ENCODE measurements at regions not wholly inside any gene's neighbourhood (a gene's known extent, or its start where the extent isn't known, plus 50 kb on each side); places are given as distances from the start of the nearest gene placed in this dataset.

- Histone ChIP-seq H3K9me3 (ENCODE audit: insufficient read depth, low read length) (no peaks in the 10 kb centered on the region), H4K20me1 (ENCODE audit: low read depth, low read length) (no peaks in the 10 kb centered on the region), H2AFZ (ENCODE audit: low read depth, low read length, severe bottlenecking) (no peak overlapping the region), H3K27me3 (ENCODE audit: low read length) (no peaks in the 10 kb centered on the region), H3K9ac (ENCODE audit: low read length) (no peak overlapping the region), H3K27ac (ENCODE audit: low read depth, low read length) (no peak overlapping the region), H3K4me3 (ENCODE audit: insufficient read depth, low read length, poor library complexity, severe bottlenecking) (no peak overlapping the region), H3K79me2 (ENCODE audit: insufficient read depth, low read length) (no peaks in the 10 kb centered on the region), H3K36me3 (ENCODE audit: low read length) (no peaks in the 10 kb centered on the region), H3F3A (ENCODE audit: insufficient read depth) (no peaks in the 10 kb centered on the region), H3K9me2 (replicated peaks; ENCODE audit: insufficient read depth, low read length) (no peaks in the 10 kb centered on the region), H3K4me2 (ENCODE audit: low read depth, low read length, poor library complexity, severe bottlenecking) (no peak overlapping the region)
- no peak for TF ChIP-seq CTCF (IDR thresholded peaks at IDR 0.05; ENCODE audit: insufficient read depth, low read length, poor library complexity, severe bottlenecking)
- TF ChIP-seq EZH2phosphoT487 (conservative IDR thresholded peaks at IDR 0.05; ENCODE audit: low read length) = no peak
Observed at GRCh38 chr21:27300770-27301169, 333.9 kb upstream of the ADAMTS5 start.

- Histone ChIP-seq H3K79me2 (ENCODE audit: insufficient read depth, low read length) (no peaks in the 10 kb centered on the region), H3K27me3 (ENCODE audit: low read length) (no peaks in the 10 kb centered on the region), H4K20me1 (ENCODE audit: low read depth, low read length) (no peaks in the 10 kb centered on the region), H3K4me2 (ENCODE audit: low read depth, low read length, poor library complexity, severe bottlenecking) (no peak overlapping the region), H3F3A (ENCODE audit: insufficient read depth) (no peaks in the 10 kb centered on the region), H3K4me3 (ENCODE audit: insufficient read depth, low read length, poor library complexity, severe bottlenecking) (no peak overlapping the region), H3K36me3 (ENCODE audit: low read length) (no peaks in the 10 kb centered on the region), H3K9ac (ENCODE audit: low read length) (no peak overlapping the region), H3K27ac (ENCODE audit: low read depth, low read length) (no peak overlapping the region), H3K9me3 (ENCODE audit: insufficient read depth, low read length) (no peaks in the 10 kb centered on the region), H2AFZ (ENCODE audit: low read depth, low read length, severe bottlenecking) (no peak overlapping the region), H3K9me2 (replicated peaks; ENCODE audit: insufficient read depth, low read length) (no peaks in the 10 kb centered on the region)
- TF ChIP-seq EZH2phosphoT487 (conservative IDR thresholded peaks at IDR 0.05; ENCODE audit: low read length) (no peak), CTCF (IDR thresholded peaks at IDR 0.05; ENCODE audit: insufficient read depth, low read length, poor library complexity, severe bottlenecking) (no peak)
Observed at GRCh38 chr21:27298465-27298864, 331.6 kb upstream of the ADAMTS5 start.

- no peak overlapping the region for H3K9ac ChIP-seq (ENCODE audit: low read length)
- H4K20me1 ChIP-seq (ENCODE audit: low read depth, low read length) = no peaks in the 10 kb centered on the region
- no peak overlapping the region for H3K27ac ChIP-seq (ENCODE audit: low read depth, low read length)
- no peaks in the 10 kb centered on the region for H3K9me3 ChIP-seq (ENCODE audit: insufficient read depth, low read length)
- no peak overlapping the region for H2AFZ ChIP-seq (ENCODE audit: low read depth, low read length, severe bottlenecking)
- no peak overlapping the region for H3K4me3 ChIP-seq (ENCODE audit: insufficient read depth, low read length, poor library complexity, severe bottlenecking)
- no peaks in the 10 kb centered on the region for H3K9me2 ChIP-seq (replicated peaks; ENCODE audit: insufficient read depth, low read length)
- H3F3A ChIP-seq (ENCODE audit: insufficient read depth) = no peaks in the 10 kb centered on the region
- no peaks in the 10 kb centered on the region for H3K36me3 ChIP-seq (ENCODE audit: low read length)
- H3K79me2 ChIP-seq (ENCODE audit: insufficient read depth, low read length) = no peaks in the 10 kb centered on the region
- H3K4me2 ChIP-seq (ENCODE audit: low read depth, low read length, poor library complexity, severe bottlenecking) = no peak overlapping the region
- TF ChIP-seq CTCF (IDR thresholded peaks at IDR 0.05; ENCODE audit: insufficient read depth, low read length, poor library complexity, severe bottlenecking) = no peak
- no peak for TF ChIP-seq EZH2phosphoT487 (conservative IDR thresholded peaks at IDR 0.05; ENCODE audit: low read length)
- H3K27me3 ChIP-seq (ENCODE audit: low read length) = no peaks in the 10 kb centered on the region
Observed at GRCh38 chr21:27293239-27293638, 326.4 kb upstream of the ADAMTS5 start.
